Endothelial cell of umbilical vein (primary cell): ENCODE measurements at regions not wholly inside any gene's neighbourhood (a gene's known extent, or its start where the extent isn't known, plus 50 kb on each side); places are given as distances from the start of the nearest gene placed in this dataset.
"Not testable (repeated sequence)": the region's sequence is repeated elsewhere in the genome, so short reads cannot be mapped to it uniquely, and the experiment has no call there.

Source experiments
- BruUV-seq: library from RNA; stranded (reverse); fragments of 400-500 nt; replicated peaks from 2 replicates; lab custom pipeline; 2021; lab: Mats Ljungman, UMichigan
- CTCF ChIA-PET: fragments of 300-600, 350-600 bp; sonication (Branson Sonifier 250); formaldehyde crosslinking; loops from one replicate; lab custom pipeline; 2021; ENCODE audit warnings: antibody characterized with exemption, inconsistent platforms; lab: Charles Lee
- POLR2A ChIA-PET: fragments of 300-600, 350-600 bp; sonication (Branson Sonifier 250); formaldehyde crosslinking; loops from one replicate; lab custom pipeline; 2021; ENCODE audit warnings: antibody characterized with exemption, inconsistent platforms; lab: Charles Lee
- DNase-seq: peaks from one replicate; pipeline ENCODE4 v3.0.0-alpha.2; 2011; ENCODE audit warnings: low read depth, low spot score
- FAIRE-seq: peaks from 2 replicates; lab custom pipeline; 2011; peaks lifted over from hg19 to GRCh38; lab: Jason Lieb, UNC
- H2AFZ ChIP-seq: 2 replicates; pipeline ENCODE4 v1.6.0; 2012; ENCODE audit warnings: low read depth, low read length, control low read depth, inconsistent platforms
- H3K27ac ChIP-seq: 2 replicates; pipeline ENCODE4 v1.5.1; 2011; ENCODE audit warnings: low read depth, mild to moderate bottlenecking, control low read depth, low read length, moderate library complexity; ENCODE audit not compliant: insufficient read depth
- H3K27me3 ChIP-seq, 2 experiments: 2 replicates each; pipeline versions ENCODE4 v1.6.0 to v1.6.1; 2011; ENCODE audit warnings: low read length in 2 of 2, mixed read lengths in 1 of 2; ENCODE audit not compliant: control insufficient read depth in 2 of 2, insufficient read depth in 2 of 2
- H3K36me3 ChIP-seq, 2 experiments: 2 replicates in 1 of 2; 3 replicates in 1 of 2; pipeline ENCODE4 v1.5.1; 2011; ENCODE audit warnings: low read length in 2 of 2, mild to moderate bottlenecking in 1 of 2, moderate library complexity in 1 of 2; ENCODE audit not compliant: control insufficient read depth in 2 of 2, insufficient read depth in 2 of 2; ENCODE audit errors: extremely low read depth in 1 of 2
- H3K4me1 ChIP-seq: 3 replicates; pipeline ENCODE4 v1.5.1; 2011; ENCODE audit warnings: mild to moderate bottlenecking, low read length; ENCODE audit not compliant: control insufficient read depth, insufficient read depth; ENCODE audit errors: extremely low read depth
- H3K4me2 ChIP-seq: 2 replicates; pipeline ENCODE4 v1.6.1; 2011; ENCODE audit warnings: low read length, control low read depth, mixed read lengths; ENCODE audit not compliant: insufficient read depth
- H3K4me3 ChIP-seq, 3 experiments: fragments of 200-600 bp in 1 of 3; sonication (generic), shearing (Covaris generic) in 1 of 3; replicated peaks in 1 of 3; 2 replicates each; pipeline ENCODE4 v1.5.1; 2011 to 2016; ENCODE audit warnings: control low read depth in 3 of 3, low read length in 3 of 3, mild to moderate bottlenecking in 2 of 3, inconsistent platforms in 1 of 3, low read depth in 1 of 3, moderate library complexity in 1 of 3; ENCODE audit not compliant: insufficient read depth in 1 of 3
- H3K79me2 ChIP-seq: 2 replicates; pipeline ENCODE4 v1.6.0; 2012; ENCODE audit warnings: low read length, inconsistent platforms; ENCODE audit not compliant: control insufficient read depth, insufficient read depth
- H3K9ac ChIP-seq: replicated peaks from 2 replicates; pipeline ENCODE3; 2011; ENCODE audit warnings: low read length, control low read depth; ENCODE audit not compliant: insufficient read depth; ENCODE audit errors: extremely low read depth
- H3K9me1 ChIP-seq: replicated peaks from 3 replicates; pipeline ENCODE4 v1.6.0; 2011; ENCODE audit warnings: mild to moderate bottlenecking, low read length; ENCODE audit not compliant: control insufficient read depth, insufficient read depth; ENCODE audit errors: extremely low read depth
- H3K9me3 ChIP-seq: replicated peaks from 2 replicates; pipeline ENCODE4 v1.5.1; 2012; ENCODE audit warnings: low read length, inconsistent platforms; ENCODE audit not compliant: control insufficient read depth, insufficient read depth
- H4K20me1 ChIP-seq: replicated peaks from 2 replicates; pipeline ENCODE3; 2011; ENCODE audit warnings: mild to moderate bottlenecking, low read length; ENCODE audit not compliant: control insufficient read depth, insufficient read depth; ENCODE audit errors: extremely low read depth
- JUN ChIP-seq: IDR thresholded peaks from 2 replicates; pipeline ENCODE4 v1.6.1; 2011; ENCODE audit warnings: borderline replicate concordance, low read depth; ENCODE audit not compliant: insufficient read length, insufficient read depth
- dilution Hi-C: fragments of 300-500 bp; cut with MboI; formaldehyde crosslinking; loops from one replicate; pipeline ENCODE4 v1.15.0; 2019; ENCODE audit warnings: low sequenced_read_pairs; ENCODE audit not compliant: extremely low pct_ligation_motif_present
- intact Hi-C: fragments of 100-400 bp; cut with micrococcal nuclease; formaldehyde crosslinking; loops from one replicate; pipeline ENCODE4 v1.10.0; 2022

- H3K27me3 ChIP-seq, H4K20me1 ChIP-seq, H3K4me2 ChIP-seq, H3K36me3 ChIP-seq, H2AFZ ChIP-seq, H3K9me1 ChIP-seq, intact Hi-C loops, H3K27ac ChIP-seq, FAIRE-seq, BruUV-seq, H3K4me1 ChIP-seq, dilution Hi-C loops, H3K9me3 ChIP-seq, POLR2A ChIA-PET, CTCF ChIA-PET, H3K4me3 ChIP-seq, H3K79me2 ChIP-seq, H3K9ac ChIP-seq, DNase-seq: not testable (repeated sequence)
Measured at GRCh38 chr1:206351276-206352052, 118.8 kb upstream of the IKBKE start.

- H3K9ac ChIP-seq, H4K20me1 ChIP-seq, CTCF ChIA-PET, H3K27ac ChIP-seq, H3K4me3 ChIP-seq, H3K27me3 ChIP-seq, H3K9me3 ChIP-seq, H3K4me2 ChIP-seq, BruUV-seq, H2AFZ ChIP-seq, H3K79me2 ChIP-seq, H3K4me1 ChIP-seq, dilution Hi-C loops, H3K9me1 ChIP-seq, POLR2A ChIA-PET, intact Hi-C loops, H3K36me3 ChIP-seq: not testable (repeated sequence)
- TF ChIP-seq JUN = peak; percentile 20
- peak; percentile 47 for DNase-seq
- FAIRE-seq = peak; percentile 68
Measured at GRCh38 chr1:206356310-206356709, 114.0 kb upstream of the IKBKE start.

DNA sequence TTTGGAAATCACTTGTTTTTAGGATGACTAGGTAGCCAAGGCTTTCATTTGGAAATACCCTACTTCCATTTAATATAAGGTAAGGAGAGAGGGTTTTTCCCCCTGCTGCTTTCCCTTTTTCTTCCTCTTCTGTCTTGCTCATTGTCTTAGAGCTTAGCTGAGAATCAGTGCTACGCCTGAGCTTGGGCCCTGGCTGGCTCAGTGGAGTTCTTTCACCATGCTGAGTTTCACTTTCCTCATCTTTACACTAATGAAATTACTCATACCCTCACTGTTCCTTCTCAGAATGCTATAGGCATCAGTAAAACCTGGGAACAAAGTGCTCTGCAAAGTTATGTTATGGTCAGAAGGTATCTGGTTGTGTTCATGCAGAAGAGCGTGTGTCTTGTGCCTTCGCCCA is 112.3 kb upstream of the IKBKE start:
- dilution Hi-C loops, H3K9me1 ChIP-seq, BruUV-seq: not testable (repeated sequence)

DNA sequence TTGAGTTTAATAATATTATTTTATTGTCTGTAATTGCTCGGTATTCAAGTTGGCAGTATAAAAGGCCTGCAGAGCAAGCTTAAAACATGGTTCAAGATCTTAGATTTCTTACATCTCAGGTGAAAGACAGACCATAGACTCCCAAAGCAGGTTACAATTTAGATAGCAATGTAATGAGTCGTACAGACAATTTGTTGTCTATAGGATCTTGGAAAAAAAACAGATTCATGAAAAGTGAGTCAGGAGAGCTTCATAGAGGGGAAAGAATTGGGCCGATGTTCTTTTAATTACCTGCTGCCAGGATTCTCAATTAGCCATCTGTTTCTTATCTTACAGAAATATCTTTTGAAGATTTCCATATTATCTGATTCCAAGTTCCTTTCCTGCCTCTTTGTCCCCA is 111.5 kb upstream of the IKBKE start:
- CTCF ChIA-PET, H3K9me1 ChIP-seq, H3K27ac ChIP-seq, FAIRE-seq, DNase-seq, H4K20me1 ChIP-seq, dilution Hi-C loops, POLR2A ChIA-PET, BruUV-seq, H3K79me2 ChIP-seq, H3K4me2 ChIP-seq, H3K4me1 ChIP-seq, H3K9me3 ChIP-seq, H2AFZ ChIP-seq, H3K27me3 ChIP-seq, intact Hi-C loops, H3K4me3 ChIP-seq, H3K36me3 ChIP-seq, H3K9ac ChIP-seq: not testable (repeated sequence)

More for the DNA sequence above, 112.3 kb upstream of the IKBKE start:
- H3K4me3 ChIP-seq, H3K4me2 ChIP-seq, H2AFZ ChIP-seq, H3K27ac ChIP-seq, H3K36me3 ChIP-seq, H3K79me2 ChIP-seq, DNase-seq, H3K27me3 ChIP-seq, POLR2A ChIA-PET, H3K4me1 ChIP-seq, FAIRE-seq, H3K9me3 ChIP-seq, H3K9ac ChIP-seq, H4K20me1 ChIP-seq, intact Hi-C loops, CTCF ChIA-PET: not testable (repeated sequence)
